Ovary (tissue), 3 donors: ENCODE measurements at regions not wholly inside any gene's neighbourhood (a gene's known extent, or its start where the extent isn't known, plus 50 kb on each side); places are given as distances from the start of the nearest gene placed in this dataset.

Experiments
- CTCF ChIP-seq, 3 donors: fragments of 450-650 bp in 2 of 3; fragments of 200-600 bp in 1 of 3; IDR thresholded peaks; one replicate each; pipeline versions ENCODE4 v1.5.1 to v1.8.0; 2016 to 2022; ENCODE audit warnings: antibody characterized with exemption in 3 of 3, mild to moderate bottlenecking in 1 of 3
- EP300 ChIP-seq: sonication (generic); formaldehyde crosslinking; IDR thresholded peaks from one replicate; pipeline ENCODE4 v1.6.1; 2017; ENCODE audit warnings: antibody characterized with exemption
- donor health status: DM: no; HTN: no; CAD: no.

DNA sequence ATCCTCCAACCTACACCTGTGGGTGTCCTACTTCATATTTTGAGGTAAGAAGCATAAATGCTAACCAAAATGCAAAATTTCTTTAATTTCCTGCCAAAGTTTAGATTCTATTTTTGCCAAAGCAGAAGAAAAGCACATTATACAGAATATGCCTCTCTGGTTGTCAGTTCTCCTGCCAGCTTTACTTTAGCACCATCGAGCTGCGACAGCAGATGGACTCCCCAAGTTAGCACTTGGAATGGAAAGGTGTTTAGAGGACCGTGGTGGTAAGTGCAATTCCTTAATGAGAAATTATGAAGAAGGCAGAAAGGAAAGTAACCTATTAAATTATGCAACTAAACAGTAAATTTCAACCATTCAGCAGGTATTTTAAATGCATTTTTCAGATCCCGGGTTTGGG, 326.6 kb downstream of the RERGL start:
- TF ChIP-seq EP300 (no peak), CTCF (IDR thresholded peaks at IDR 0.05) (no peak)
